Glutamatergic neuron (in vitro differentiated cells): ENCODE measurements at regions not wholly inside any gene's neighbourhood (a gene's known extent, or its start where the extent isn't known, plus 50 kb on each side); places are given as distances from the start of the nearest gene placed in this dataset.

Experiments
- DNase-seq: peaks from one replicate; pipeline ENCODE4 v3.0.0; 2022
- H3K27ac Mint-ChIP-seq: one replicate; pipeline ENCODE4 v1.8.0; 2020; ENCODE audit warnings: mild to moderate bottlenecking, mixed read lengths, inconsistent platforms; ENCODE audit not compliant: unreplicated experiment
- H3K27me3 Mint-ChIP-seq: one replicate; pipeline ENCODE4 v1.8.0; 2020; ENCODE audit warnings: mild to moderate bottlenecking, moderate library complexity, mixed read lengths, inconsistent platforms; ENCODE audit not compliant: unreplicated experiment
- H3K36me3 Mint-ChIP-seq: one replicate; pipeline ENCODE4 v1.8.0; 2020; ENCODE audit warnings: mild to moderate bottlenecking, mixed read lengths, inconsistent platforms; ENCODE audit not compliant: unreplicated experiment
- H3K4me1 Mint-ChIP-seq: one replicate; pipeline ENCODE4 v1.8.0; 2020; ENCODE audit warnings: mild to moderate bottlenecking, low read depth, mixed read lengths, inconsistent platforms; ENCODE audit not compliant: unreplicated experiment
- H3K4me3 Mint-ChIP-seq: one replicate; pipeline ENCODE4 v1.8.0; 2020; ENCODE audit warnings: mild to moderate bottlenecking, mixed read lengths, inconsistent platforms; ENCODE audit not compliant: unreplicated experiment
- H3K9me3 Mint-ChIP-seq: one replicate; pipeline ENCODE4 v1.8.0; 2020; ENCODE audit warnings: mild to moderate bottlenecking, moderate library complexity, mixed read lengths, inconsistent platforms; ENCODE audit not compliant: unreplicated experiment
- CTCF ChIP-seq: fragments of 200-600 bp; sonication (generic); IDR thresholded peaks from one replicate; pipeline ENCODE4 v1.5.0; 2021; ENCODE audit not compliant: partially characterized antibody, unreplicated experiment

GRCh38 chr12:115335594-115335993, 651.6 kb upstream of the TBX3 start:
- no peak overlapping the region for H3K4me3 Mint-ChIP-seq
- no peak overlapping the region for H3K27ac Mint-ChIP-seq
- no peak for TF ChIP-seq CTCF
- H3K36me3 Mint-ChIP-seq, result no peaks in the 10 kb centered on the region
- H3K9me3 Mint-ChIP-seq, result no peaks in the 10 kb centered on the region
- DNase-seq, result no peak
- no peaks in the 10 kb centered on the region for H3K27me3 Mint-ChIP-seq
- H3K4me1 Mint-ChIP-seq, result no peaks in the 10 kb centered on the region

GRCh38 chr12:115335048-115335447, 651.1 kb upstream of the TBX3 start:
- TF ChIP-seq CTCF, result no peak
- Mint-ChIP-seq H3K36me3 (no peaks in the 10 kb centered on the region), H3K27me3 (no peaks in the 10 kb centered on the region), H3K9me3 (no peaks in the 10 kb centered on the region), H3K27ac (no peak overlapping the region), H3K4me1 (no peaks in the 10 kb centered on the region), H3K4me3 (no peak overlapping the region)
- DNase-seq, result no peak

- H3K4me1 Mint-ChIP-seq, result no peaks in the 10 kb centered on the region
- H3K27ac Mint-ChIP-seq, result no peak overlapping the region
- no peak for TF ChIP-seq CTCF
- no peak overlapping the region for H3K4me3 Mint-ChIP-seq
- no peak for DNase-seq
- no peaks in the 10 kb centered on the region for H3K27me3 Mint-ChIP-seq
- H3K36me3 Mint-ChIP-seq, result no peaks in the 10 kb centered on the region
- peaks cover 2% of the 10 kb centered on the region for H3K9me3 Mint-ChIP-seq
Observed at GRCh38 chr12:115332945-115333344, 649.0 kb upstream of the TBX3 start.

- Mint-ChIP-seq H3K4me1 (no peaks in the 10 kb centered on the region), H3K36me3 (no peaks in the 10 kb centered on the region), H3K27me3 (no peaks in the 10 kb centered on the region), H3K4me3 (no peak overlapping the region), H3K9me3 (peaks cover 3% of the 10 kb centered on the region), H3K27ac (no peak overlapping the region)
- DNase-seq, result no peak
- no peak for TF ChIP-seq CTCF
Observed at GRCh38 chr12:115325858-115326257, 641.9 kb upstream of the TBX3 start.

GRCh38 chr12:115324949-115325593, 641.1 kb upstream of the TBX3 start:
- Mint-ChIP-seq H3K27ac (no peak overlapping the region), H3K27me3 (no peaks in the 10 kb centered on the region), H3K36me3 (no peaks in the 10 kb centered on the region), H3K4me1 (no peaks in the 10 kb centered on the region), H3K4me3 (no peak overlapping the region), H3K9me3 (peaks cover 3% of the 10 kb centered on the region)
- no peak for DNase-seq
- TF ChIP-seq CTCF, result no peak
